Retinal pigment epithelial cell (primary cell): ENCODE measurements at regions not wholly inside any gene's neighbourhood (a gene's known extent, or its start where the extent isn't known, plus 50 kb on each side); places are given as distances from the start of the nearest gene placed in this dataset.
"Not testable (repeated sequence)": the region's sequence is repeated elsewhere in the genome, so short reads cannot be mapped to it uniquely, and the experiment has no call there.

ENCODE experiments used
- DNase-seq: peaks from one replicate; pipeline ENCODE4 v3.0.0-alpha.2; 2010; ENCODE audit warnings: low read depth
- H3K4me3 ChIP-seq: 2 replicates; pipeline ENCODE4 v1.5.1; 2011; ENCODE audit warnings: mild to moderate bottlenecking, low read length, control low read depth, moderate library complexity
- CTCF ChIP-seq: conservative IDR thresholded peaks from 2 replicates; pipeline ENCODE4 v1.5.1; 2011; ENCODE audit warnings: low read depth, low read length, control low read depth, inconsistent platforms

DNA sequence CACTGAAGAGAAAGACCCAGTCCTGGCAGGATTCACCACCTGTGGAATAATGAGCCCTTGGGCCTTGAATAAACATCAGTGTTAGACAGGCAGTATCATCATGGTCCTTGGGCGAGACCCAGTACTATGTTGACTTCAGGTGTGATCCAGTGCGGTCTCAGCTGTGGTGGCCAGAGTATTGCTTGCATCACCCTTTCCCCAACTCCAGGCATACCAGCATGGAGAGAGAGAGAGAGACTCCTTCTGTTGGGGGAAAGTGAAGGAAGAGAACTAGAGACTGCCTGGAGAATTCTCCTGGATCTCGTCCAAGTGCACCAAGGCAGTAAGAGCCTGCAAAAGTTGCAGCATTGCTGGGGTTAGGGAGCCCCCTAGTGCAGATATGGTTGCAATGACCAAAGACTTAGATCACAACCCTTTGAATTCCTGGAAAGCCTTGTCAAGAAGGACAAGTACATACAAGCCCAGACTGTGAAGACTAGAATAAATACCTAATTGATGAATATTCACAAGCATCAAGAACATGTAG is 61.1 kb upstream of the VAMP7 start:
- no peak overlapping the region for H3K4me3 ChIP-seq
- peak; percentile 44 for DNase-seq
- peak; percentile 71 for TF ChIP-seq CTCF

DNA sequence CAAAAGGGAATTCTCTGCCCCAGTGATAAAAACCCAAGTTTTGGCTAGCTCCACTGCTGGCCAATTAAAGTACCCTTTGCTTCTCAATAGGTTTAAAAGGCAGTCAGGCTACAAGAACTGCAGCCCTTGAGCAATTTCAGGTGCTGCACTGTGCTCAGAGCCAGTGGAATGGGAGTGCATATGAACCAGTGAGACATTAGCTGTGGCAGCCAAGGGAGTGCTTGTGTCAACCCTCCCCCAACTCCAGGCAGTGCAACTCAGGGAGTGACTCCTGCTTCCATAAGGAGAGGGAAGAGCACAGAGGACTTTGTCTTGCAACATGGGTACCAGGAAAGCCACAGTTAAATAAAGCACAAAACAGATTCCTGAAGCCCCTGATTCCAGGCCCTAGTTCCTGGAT is 61.6 kb upstream of the VAMP7 start:
- no peak for TF ChIP-seq CTCF
- DNase-seq = no peak
- no peak overlapping the region for H3K4me3 ChIP-seq

- not testable (repeated sequence) for DNase-seq, H3K4me3 ChIP-seq
Observed at GRCh38 chrX:155814391-155814790, 66.8 kb upstream of the VAMP7 start.

GRCh38 chrX:155779831-155780230 is 101.3 kb upstream of the VAMP7 start:
- no peak for DNase-seq
- H3K4me3 ChIP-seq = no peak overlapping the region
- TF ChIP-seq CTCF = no peak

- TF ChIP-seq CTCF = no peak
- no peak overlapping the region for H3K4me3 ChIP-seq
- DNase-seq = no peak
Observed at GRCh38 chrX:155778844-155779553, 102.1 kb upstream of the VAMP7 start.

- no peak overlapping the region for H3K4me3 ChIP-seq
- TF ChIP-seq CTCF = no peak
- DNase-seq = no peak
Observed at GRCh38 chrX:155774387-155774786, 106.8 kb upstream of the VAMP7 start.

DNA sequence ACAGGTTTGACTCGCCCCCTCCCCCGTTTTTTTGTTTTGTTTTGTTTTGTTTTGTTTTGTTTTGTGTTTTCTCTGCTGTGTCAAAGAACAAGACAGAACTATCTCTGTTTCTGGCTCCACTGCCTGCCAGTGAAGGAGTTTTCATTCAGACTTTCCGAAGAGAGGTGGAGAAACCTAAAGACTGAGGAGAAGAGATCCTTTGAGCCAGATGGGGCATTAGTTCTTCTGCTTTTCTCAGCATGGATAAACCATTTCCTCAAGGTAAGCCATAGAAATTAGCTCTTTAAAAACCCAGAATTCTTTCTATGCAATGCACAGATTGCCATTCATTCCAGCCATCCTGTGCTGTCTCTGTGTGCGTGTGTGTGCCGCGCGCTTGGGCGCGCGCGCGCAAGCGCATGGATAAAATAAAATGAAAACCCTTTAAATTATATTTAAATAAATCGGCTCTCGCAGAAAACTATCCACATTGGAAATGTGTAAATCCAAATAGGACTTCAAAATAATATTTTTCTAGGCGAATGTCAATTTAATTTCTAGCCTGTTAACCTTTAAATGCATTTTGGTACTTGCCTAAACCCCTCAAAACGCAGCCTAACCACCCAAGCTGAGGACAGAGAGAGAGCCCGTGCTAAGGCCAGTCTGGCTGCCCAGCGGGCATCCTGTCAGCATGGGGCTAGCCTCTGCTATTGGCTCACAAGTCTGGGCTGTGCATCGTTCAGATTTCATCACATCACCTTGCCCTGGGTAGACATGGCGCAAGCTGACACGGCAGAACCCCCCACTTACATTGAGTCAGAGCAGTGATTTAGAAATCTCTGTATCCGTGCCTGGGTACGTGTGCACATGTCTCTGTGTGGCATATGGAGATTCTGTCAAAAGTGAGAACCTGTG is 113.0 kb upstream of the VAMP7 start:
- peak overlapping the region; percentile 66 for H3K4me3 ChIP-seq
- no peak for DNase-seq
- no peak for TF ChIP-seq CTCF
